Retina (tissue), 1 donor: ENCODE measurements at regions not wholly inside any gene's neighbourhood (a gene's known extent, or its start where the extent isn't known, plus 50 kb on each side); places are given as distances from the start of the nearest gene placed in this dataset.
A peak's percentile ranks its signal among the peaks of the same experiment; 100 is the strongest.
"Not testable (repeated sequence)": the region's sequence is repeated elsewhere in the genome, so short reads cannot be mapped to it uniquely, and the experiment has no call there.

ENCODE experiments used
- DNase-seq: peaks from one replicate; pipeline ENCODE4 v3.0.0-alpha.2; 2016

DNA sequence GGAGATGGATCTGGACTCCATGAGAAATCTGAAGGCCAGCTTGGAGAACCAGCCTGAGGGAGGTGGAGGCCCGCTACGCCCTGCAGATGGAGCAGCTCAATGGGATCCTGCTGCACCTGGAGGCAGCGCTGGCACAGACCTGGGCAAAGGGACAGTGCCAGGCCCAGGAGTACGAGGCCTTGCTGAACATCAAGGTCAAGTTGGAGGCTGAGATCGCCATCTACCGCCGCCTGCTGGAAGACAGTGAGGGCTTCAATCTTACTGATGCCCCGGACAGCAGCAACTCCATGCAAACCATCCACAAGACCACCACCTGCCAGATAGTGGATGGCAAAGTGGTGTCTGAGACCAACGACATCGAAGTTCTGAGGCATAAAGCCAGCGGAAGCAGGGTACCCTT is 601.5 kb upstream of the ZP4 start:
- no peak for DNase-seq

DNA sequence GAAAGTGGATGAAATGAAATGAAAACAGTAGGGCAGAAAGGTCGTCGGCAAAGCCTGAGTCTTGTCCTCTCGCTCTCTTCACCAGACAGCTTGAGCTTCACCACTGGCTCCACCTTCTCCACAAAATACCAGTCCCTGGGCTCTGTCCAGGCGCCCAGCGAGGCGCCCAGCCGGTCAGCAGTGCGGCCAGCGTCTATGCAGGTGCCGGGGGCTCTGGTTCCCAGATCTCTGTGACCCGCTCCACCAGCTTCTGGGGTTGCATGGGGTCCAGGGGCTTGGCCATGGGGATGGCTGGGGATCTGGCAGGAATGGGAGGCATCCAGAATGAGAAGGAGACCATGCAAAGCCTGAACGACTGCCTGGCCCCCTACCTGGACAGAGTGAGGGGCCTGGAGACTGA is 600.5 kb upstream of the ZP4 start:
- DNase-seq: no peak

- no peak for DNase-seq
Measured at GRCh38 chr1:238489006-238489405, 598.3 kb upstream of the ZP4 start.

- no peak for DNase-seq
Measured at GRCh38 chr1:238488401-238488800, 597.7 kb upstream of the ZP4 start.

DNA sequence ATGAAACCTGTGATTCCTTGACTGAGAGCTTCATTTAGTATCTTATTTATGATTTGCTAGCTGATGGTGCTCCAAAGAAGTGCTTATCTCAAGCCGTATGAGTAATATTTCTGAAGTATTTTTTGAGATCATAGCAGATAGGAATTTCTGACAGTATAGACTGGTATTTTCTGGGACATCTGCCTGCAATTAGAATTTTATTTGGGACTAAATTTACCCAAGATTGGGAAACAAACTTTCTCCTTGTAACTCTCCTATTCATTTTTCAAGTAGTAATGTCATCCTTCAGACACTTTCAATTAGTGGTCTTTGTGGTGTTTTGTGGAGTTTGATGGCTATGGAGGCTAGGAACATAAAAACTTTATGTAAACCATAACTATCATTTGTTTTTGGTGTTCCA is 597.2 kb upstream of the ZP4 start:
- DNase-seq: no peak

GRCh38 chr1:238485912-238486209 is 595.1 kb upstream of the ZP4 start:
- no peak for DNase-seq

DNA sequence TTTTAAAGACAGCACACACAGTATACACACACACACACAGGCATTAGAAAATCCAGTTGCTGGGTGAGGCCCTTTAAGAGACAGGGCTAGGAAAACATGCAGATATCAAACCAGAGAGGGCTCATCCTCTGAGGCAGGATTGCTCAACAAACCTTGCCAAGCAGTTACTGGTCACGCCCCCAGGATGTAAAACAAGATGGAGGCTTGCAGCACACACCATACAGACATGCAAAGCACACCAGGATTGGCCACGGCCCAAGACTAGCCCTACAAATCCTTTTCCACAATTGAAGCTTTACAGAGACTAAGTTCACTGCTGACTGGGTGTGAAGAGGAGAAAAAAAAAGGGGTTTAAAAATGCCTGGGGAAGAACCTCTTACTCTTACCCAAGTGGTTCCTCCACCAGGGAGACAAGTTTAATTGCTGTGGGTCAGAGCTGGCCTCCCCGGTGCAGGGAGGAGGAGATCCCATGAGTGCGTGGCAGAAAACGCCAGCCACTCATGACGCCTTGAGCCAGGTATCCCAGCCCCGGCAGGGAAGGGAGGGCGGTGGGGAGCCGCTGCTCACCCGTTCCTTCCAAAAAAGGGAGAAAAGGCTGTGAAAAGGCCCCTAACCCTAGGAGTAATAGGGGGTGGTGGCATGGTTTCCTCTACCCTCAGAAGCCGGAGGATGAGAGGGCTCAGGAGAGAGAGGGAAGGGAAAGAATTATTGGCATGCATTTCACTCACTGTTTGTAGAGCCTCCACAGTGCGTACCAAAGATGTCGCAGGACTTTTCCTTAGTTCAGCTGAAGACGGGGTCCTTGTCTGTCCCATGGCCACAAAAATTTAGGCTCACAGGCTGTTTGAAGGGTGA is 594.6 kb upstream of the ZP4 start:
- no peak for DNase-seq

DNA sequence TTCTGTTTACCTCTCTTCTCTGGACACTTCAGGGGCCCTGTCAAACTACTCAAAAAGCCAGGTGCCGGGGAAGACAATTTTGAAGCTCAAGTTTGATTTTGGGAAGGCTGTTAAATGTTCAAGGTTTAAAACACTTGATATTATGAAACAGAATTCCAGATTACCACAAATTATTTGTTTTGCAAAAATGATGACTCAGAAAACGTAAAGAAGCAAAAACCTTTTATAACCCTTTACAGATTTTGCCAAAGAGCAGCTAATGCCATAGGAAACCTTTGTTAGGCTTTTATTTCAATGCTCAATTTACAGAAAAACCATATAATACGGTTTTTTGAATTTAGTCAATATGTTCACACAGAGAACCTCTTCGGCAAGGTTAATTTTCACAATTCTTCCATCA is 593.4 kb upstream of the ZP4 start:
- DNase-seq: no peak

DNA sequence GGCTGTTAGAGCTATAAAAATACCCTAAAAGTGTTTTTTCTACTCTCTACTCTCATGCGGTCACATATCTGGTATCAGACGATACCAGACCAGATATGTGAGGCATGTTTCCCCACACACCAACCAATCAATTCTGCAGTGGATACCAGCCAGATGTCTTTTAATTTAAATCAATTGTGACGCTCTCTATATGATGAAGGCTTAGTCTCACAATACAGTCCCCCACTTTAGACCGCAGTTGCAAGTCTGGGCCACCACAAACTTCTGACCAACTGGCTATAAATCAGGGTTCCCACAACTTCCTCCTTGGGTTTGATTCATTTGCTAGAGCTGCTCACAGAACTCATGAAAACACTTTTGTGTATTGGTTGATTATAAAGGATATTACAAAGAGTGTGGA is 586.1 kb upstream of the ZP4 start:
- DNase-seq: no peak

DNA sequence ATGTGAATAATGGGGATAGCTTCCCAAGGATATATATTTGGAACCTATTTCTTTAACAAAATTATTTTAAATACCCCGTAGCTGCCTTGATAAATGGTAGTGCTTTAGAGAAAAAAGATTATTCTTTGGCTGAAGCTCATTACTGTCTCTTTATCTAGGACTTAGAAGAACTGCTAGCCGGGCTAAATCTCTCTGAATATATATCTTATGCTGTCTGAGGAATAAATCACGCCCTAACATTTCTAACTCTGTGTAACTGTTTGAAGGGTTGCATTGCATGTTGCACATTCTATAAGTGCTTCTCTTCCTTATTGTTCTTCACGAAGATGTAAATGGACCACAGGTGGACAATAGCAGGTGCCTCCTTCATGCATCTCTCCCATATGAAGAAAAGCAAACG is 585.0 kb upstream of the ZP4 start:
- DNase-seq: no peak

GRCh38 chr1:238474263-238474662 is 583.5 kb upstream of the ZP4 start:
- no peak for DNase-seq

- DNase-seq: no peak
Measured at GRCh38 chr1:238469146-238469631, 578.5 kb upstream of the ZP4 start.

GRCh38 chr1:238468068-238468467 is 577.3 kb upstream of the ZP4 start:
- DNase-seq: no peak

- DNase-seq: no peak
Measured at GRCh38 chr1:238466459-238466858, 575.7 kb upstream of the ZP4 start.

DNA sequence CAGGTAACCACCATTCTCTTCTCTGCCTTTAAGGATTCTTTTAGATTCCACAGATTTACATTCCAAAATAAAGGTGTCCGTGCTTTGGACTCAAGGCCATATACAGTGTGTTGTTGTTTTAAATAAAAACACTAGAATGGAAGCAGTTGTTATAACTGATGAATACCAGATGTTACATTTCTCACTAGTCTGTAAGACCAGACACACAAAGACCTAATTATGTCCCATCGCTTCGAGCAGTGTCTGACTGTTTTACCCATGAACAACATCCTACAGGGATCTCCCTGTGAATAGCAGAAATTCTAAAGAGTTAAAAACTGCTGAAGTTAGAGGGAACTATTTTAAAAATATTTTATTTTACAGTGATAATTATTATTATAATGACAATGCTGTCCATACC is 574.7 kb upstream of the ZP4 start:
- no peak for DNase-seq

GRCh38 chr1:238458899-238459298 is 568.2 kb upstream of the ZP4 start:
- no peak for DNase-seq

DNA sequence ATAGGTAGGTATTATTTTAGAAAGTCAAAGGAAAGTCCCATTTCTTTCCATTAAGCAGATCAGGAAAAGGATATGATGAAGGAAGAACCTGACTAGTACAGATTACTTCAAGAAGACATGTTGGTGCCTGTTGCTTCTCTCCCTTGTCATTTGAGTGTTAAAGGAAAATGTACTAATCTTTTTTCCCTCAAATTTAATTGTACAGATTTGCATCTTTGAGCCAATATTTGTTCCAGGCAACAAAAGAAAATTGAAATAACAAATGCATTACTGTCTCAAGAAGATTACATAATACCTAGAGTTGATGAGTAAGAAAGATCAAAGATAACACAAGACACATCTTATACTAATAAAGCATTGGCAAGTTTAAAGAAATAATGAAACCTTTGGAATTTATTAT is 566.9 kb upstream of the ZP4 start:
- no peak for DNase-seq

DNA sequence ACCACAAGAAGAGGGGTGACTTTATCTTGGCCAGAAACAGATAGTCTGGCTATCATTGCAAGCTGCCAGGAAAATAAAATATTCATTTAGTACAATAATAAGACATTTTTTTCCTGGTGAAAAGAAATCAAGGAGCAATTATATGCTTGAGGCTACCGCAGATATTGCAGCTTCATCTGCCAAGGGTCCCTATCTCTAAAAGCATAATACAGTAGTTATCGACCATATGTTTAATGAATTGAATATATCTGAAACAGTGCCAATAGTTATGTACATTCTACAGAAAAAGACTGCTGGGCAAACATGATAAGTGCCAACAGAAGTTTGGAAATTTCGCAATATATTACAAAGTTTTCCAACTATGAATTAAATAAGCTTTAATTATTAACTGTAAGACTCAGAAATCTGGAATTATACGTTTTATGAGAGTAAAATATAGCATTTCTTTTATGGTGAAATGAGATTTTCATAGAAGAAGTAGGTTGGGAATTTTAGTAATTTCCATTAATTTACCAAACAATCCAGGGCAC is 561.1 kb upstream of the ZP4 start:
- no peak for DNase-seq

DNA sequence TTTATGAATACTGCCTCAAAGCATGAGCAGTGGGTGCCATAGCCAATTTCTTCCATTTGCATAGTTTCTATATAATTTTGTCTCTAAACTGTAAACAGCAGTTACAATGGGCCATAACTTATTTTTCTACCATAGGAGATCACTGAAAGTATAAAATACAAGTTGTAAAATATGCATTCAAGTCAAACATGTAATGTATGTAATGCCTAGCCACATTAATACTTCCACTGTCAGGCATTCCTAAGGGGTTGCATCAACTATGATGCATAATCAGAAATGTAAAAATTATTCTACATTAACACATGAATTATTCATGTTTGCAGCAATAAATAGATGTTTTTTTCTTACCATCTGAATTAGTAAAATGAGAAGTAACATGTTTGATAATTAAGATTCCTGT is 560.3 kb upstream of the ZP4 start:
- DNase-seq: no peak

GRCh38 chr1:238443687-238444086 is 553.0 kb upstream of the ZP4 start:
- DNase-seq: no peak

GRCh38 chr1:238439511-238439910 is 548.8 kb upstream of the ZP4 start:
- DNase-seq: peak; percentile 45

DNA sequence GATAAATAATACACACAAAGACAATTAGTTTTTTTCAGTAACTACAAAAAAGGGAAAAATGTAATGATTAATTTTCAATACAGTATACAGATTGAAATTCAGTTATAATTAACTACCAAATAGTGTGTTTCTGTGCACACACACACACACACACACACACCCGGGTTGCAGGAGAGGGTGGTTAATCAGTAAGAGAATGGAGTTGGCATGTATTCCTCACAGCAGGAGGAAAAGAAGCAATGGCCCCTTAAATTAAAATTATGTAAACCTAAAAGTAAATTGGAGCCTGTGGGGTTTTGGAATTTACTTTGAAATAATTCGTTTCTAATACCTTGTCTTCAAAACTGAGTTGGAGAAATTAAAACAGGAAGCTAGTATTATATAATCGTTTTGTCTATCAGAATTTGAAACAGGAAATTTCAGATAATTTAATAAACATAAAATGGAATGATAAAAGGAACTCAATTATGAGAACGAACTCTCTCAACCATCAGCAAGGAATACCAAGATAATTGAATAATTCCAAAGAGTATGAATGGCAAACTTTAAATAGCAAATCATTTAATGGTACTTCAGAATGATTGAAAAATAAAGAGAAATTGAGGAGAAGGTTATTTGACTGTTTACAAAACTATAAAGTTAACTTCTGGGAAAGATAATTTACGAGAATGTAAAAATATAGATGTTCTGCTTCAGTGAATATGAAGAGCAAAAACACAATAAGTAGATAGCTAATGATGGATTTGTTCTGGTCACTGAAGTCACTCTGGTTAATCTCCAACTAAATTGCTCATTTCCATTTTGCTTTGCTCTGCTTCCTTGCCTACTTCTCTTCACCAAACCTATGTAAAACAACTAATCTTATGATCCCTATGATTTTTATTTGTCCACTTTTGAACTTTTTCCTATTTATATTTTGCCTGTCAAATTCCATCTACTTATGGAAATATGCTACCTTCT is 547.9 kb upstream of the ZP4 start:
- DNase-seq: peak; percentile 3

GRCh38 chr1:238429703-238430102 is 539.0 kb upstream of the ZP4 start:
- not testable (repeated sequence) for DNase-seq

- DNase-seq: no peak
Measured at GRCh38 chr1:238419209-238419608, 528.5 kb upstream of the ZP4 start.
